IPS-NIHi11 (cell line): ENCODE measurements at regions not wholly inside any gene's neighbourhood (a gene's known extent, or its start where the extent isn't known, plus 50 kb on each side); places are given as distances from the start of the nearest gene placed in this dataset.

Experiments
- DNase-seq: peaks from one replicate; pipeline ENCODE4 v3.0.0; 2012; ENCODE audit warnings: mixed read lengths, low spot score

DNA sequence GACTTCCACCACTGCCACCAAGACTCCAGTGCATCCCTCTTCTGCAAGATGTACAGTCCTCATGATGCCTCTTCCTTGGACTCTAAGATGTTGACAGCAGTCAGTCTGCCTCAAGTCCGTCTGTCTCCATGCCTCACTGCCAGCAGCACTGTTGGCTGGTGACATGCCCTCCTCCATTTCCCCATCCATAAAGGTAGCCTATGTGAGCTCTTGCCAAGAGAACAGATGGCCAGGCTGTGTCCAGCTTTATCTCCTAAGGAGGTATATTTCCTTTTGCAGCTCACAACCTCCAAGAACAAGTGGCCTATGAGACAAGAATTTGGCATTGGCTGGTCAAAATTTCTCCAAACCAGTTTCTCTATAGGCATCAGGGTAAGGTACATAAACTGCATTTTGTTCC is 149.3 kb upstream of the HNRNPA3 start:
- no peak for DNase-seq

GRCh38 chr2:177064422-177064821 is 148.2 kb upstream of the HNRNPA3 start:
- no peak for DNase-seq

DNA sequence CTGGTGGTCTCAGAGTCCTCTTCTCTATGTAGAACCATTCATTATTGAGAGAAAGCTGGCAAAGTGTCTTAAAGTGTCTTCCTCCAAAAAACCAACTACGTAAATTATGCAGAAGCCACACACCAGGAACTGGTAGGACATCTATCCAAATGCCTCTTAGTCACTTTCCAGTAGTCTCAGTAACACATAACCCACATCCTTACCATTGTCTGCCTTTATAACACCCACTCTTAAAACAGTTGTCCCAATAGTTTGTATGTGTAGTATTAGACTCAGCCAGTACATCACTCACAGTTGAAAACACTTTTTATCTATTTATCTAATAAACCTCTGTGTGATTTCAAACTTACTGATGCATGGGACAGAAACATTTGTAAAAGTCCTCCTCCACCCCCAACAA is 143.6 kb upstream of the HNRNPA3 start:
- no peak for DNase-seq

DNA sequence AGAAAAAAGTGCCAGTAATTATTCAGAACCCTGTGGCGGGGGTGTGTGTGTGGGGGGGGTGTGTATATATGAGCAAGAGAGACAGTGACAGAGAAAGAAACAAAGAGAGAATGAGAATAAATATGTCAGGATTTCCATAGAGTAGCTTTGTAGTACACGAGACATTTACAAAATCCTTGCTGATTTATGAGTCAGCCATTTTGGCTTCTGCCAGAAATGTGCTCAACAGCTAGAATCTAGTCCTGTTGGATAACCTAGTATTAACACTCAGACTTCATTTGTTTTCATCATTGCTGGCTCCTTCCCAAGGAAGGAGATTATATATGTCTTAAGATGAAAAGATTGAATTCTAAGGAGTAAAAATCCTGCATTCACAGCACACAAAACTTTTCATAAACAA is 140.5 kb upstream of the HNRNPA3 start:
- no peak for DNase-seq

DNA sequence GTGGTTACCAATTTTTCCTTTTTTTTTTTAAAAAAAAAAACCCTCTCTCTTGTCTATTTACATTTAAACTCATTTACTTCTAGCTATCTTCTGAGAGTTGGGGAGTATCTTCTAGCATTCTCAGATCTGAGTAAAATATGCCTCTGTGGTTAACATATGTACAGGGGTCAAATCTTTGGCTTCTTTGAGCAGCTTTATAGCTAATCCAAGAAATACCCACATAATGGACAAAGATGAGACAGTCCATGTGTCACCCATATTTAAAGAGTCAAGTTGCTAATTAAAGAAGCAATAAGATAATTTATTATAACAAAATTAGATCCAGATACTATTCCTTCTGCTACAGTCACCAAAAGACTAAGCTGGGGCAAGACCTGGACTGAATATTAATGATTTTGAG is 139.0 kb upstream of the HNRNPA3 start:
- DNase-seq = no peak

- no peak for DNase-seq
Observed at GRCh38 chr2:177074099-177074710, 138.4 kb upstream of the HNRNPA3 start.

GRCh38 chr2:177075254-177075653 is 137.3 kb upstream of the HNRNPA3 start:
- no peak for DNase-seq

DNA sequence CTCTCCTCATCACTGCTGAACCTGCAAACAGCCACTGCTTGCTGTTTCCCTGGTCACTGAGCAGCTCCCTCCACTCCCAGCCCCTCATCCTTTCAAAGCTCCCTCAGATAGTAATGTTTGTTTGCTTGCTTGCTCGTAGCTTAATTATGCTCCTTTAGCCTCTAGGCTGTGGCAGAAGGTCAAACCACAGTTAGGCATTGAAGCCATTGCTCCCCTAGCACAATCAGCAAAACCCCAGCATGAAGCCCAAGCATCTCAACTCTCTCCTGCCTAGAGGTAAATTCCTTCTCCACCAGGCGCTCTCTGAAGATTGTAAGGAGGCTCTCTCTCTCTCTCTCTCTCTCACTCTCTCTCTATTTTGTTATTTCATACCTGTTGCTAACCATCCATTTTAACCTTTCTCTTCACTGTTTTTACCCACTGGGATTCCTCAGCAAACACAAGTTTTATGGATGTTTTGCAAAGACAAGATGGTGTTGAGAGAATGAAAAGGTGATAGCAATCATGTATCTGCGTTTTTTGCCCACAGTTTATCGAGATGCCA is 135.9 kb upstream of the HNRNPA3 start:
- no peak for DNase-seq

GRCh38 chr2:177077778-177078177 is 134.8 kb upstream of the HNRNPA3 start:
- DNase-seq = no peak

GRCh38 chr2:177078416-177078815 is 134.2 kb upstream of the HNRNPA3 start:
- no peak for DNase-seq

DNA sequence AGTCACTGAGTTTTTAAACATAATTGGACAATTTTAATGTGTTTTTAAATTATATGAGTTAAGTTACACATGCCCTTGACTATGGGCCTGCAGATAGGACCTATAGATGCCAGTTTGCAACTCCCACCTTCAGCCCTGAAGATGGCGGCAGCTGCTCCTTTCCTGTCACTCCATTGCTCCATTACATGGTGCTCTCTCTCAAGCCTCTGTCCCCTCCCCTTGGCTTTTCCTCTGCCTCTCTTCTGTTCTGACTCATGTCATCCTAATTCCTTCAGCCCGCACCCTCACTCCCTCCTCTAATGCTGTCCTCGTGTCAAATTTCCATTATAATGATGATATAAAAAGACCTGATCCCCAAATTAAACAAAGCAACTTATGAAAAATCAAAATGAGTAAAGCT is 133.7 kb upstream of the HNRNPA3 start:
- DNase-seq = no peak

- DNase-seq = no peak
Observed at GRCh38 chr2:177080746-177081284, 131.8 kb upstream of the HNRNPA3 start.

- no peak for DNase-seq
Observed at GRCh38 chr2:177084607-177085006, 128.0 kb upstream of the HNRNPA3 start.

GRCh38 chr2:177088529-177088928 is 124.1 kb upstream of the HNRNPA3 start:
- DNase-seq = no peak

DNA sequence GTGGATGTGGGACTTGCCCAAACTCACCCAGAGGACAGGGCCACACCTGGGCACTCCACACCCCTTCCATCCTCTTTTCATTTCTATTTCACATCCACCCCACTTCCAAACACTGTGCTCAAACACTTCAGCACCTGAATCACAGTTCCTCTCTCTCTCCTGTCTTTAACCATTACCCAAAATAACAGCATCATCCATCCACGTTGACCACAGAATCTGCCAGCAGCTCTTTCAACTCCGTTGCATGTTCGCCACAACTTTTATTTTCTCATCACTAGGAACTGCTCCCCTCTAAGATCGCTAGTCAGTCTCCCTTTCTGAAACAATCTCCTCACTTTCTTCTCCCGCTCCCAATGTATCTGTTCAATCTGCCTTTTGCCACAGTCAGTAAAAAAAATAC is 121.6 kb upstream of the HNRNPA3 start:
- DNase-seq = no peak

DNA sequence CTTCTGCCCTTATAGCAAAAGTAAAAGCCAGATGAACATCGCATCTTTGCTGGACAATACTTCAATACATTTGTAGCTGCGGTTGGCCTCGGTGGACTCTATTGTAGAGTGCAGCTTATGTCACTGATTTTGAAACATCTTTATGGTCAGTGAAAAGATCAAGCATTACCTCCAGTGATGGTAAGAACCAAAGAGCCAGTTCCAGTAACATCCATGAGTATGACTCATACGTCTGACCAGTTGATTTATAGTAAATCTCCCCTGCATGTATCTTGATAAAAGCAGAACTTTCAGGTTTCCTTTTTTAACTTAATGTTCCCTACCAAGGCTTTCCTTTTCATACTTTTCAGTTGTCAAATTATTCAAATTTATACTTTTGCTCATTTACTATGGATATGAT is 119.2 kb upstream of the HNRNPA3 start:
- DNase-seq = no peak

DNA sequence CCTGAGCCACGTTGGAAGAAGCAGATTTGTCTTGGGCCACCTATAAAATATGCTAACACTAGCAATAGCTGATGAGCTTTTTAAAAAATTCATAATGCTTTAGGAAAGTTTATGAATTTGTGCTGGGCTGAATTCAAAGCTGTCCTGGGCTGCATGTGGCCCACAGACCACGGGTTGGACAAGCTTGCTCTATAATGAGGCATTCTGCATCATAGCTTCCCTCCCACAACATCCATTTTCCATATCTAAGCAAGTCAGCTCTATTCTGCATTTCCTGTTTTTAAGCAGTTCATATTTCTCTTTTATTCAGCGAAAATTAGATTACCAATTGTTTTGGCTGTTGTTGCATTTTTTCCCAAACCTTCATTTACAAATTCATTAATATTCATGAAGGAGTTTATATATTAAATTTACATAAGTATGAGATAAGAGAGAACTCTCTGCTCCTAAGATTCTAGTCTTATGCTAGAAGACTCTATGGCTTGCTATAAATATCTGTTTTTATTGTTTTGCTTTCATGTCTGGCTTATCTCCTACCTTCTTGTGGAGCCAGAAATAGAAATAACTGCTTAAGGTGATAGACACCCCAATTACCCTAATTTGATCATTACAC is 114.5 kb upstream of the HNRNPA3 start:
- no peak for DNase-seq

DNA sequence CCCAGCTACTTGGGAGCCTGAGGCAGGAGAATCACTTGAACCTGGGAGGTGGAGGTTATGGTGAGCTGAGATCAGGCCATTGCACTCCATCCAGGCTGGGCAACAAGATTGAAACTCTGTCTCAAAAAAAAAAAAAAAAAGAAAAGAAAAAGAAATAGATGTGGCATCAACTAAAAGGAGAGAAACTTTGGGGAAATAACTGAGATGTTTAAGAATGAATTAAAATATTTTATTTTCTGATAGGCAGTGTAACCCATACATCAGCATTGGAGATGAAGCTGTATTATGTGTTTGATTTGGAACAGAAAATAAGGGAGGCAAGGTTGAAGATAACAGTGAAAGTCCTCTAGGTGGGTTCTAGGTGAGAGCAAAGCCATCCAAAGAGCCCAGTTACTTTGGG is 110.7 kb upstream of the HNRNPA3 start:
- no peak for DNase-seq

- peak; percentile 43 for DNase-seq
Observed at GRCh38 chr2:177106212-177106611, 106.4 kb upstream of the HNRNPA3 start.

DNA sequence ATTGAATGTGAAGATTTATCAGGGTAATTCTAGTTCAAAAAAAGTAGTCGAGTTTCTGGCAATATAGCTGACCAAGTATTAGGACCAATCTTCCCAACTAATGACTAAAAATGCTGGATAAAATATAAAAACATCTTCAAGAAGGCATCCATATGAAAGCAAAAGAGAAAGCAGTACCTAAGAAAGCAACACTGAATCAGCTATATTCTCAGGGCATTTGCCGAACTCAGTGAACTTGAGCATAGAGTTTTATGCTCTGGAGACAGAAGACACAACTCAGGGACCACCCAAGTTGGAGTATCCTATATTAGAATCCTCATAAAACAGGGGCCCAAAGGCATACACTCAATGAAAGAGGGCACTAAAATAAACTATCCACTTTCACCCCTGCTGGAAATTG is 103.7 kb upstream of the HNRNPA3 start:
- DNase-seq = no peak

DNA sequence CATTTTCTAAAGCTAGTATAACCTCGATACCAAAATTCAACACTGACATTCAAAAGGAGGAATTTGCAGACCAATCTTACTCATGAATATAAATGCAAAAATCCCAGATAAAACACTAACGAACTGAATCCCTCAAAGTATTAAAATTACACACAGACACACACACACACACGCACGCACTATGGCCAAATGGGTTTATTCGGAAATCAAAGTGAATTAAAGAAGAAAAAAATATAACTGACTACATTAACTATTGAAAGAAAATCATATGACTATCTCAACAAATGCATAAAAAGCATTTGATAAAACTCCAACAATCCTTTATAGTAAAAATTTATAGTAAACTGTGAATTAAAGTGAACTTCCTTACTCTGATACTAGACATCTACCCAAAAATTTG is 97.9 kb upstream of the HNRNPA3 start:
- no peak for DNase-seq

GRCh38 chr2:177117755-177118154 is 94.8 kb upstream of the HNRNPA3 start:
- DNase-seq = no peak

DNA sequence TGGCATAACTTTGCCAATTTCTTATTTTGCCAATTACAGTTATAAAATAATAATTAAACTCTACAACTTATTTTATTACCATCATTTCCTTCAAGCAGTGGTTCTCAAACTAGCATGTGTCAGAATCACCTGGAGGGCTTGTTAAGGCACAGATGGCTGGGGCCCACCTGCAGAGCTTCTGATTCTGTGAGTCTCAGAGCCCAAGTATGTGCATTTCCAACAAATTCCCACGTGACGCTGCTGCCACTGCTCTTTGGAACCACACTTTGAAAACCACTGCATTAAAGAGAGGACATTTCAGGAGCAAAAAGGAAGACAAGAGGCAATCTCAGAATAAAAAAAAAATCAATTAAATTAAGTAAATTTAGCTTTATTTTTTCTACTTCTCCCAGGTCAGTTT is 94.0 kb upstream of the HNRNPA3 start:
- DNase-seq = no peak

DNA sequence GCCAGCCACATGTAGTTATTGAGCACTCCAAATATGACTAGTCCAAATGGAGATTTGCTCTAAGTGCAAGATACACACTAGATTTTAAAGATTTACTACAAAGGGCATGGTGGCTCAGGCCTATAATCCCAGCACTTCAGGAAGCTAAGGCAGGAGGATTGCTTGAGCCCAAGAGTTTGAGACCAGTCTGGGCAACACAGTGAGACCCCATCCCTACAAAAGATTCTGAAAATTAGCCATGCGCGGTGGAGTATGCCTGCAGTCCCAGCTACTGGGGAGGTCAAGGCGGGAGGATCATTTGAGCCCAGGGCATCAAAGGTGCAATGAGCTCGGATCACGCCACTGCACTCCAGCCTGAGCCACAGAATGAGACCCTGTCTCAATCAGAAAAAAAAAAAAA is 93.5 kb upstream of the HNRNPA3 start:
- no peak for DNase-seq
